KG1 (cell line): ENCODE measurements at regions not wholly inside any gene's neighbourhood (a gene's known extent, or its start where the extent isn't known, plus 50 kb on each side); places are given as distances from the start of the nearest gene placed in this dataset.
"Not testable (repeated sequence)": the region's sequence is repeated elsewhere in the genome, so short reads cannot be mapped to it uniquely, and the experiment has no call there.

Source experiments
- DNase-seq: peaks from one replicate; lab custom pipeline; 2025; lab: John Stamatoyannopoulos, UW

GRCh38 chr4:131750006-131750405 lies 1399.1 kb upstream of the PCDH10 start:
- DNase-seq: not testable (repeated sequence)

GRCh38 chr4:131750469-131750868 lies 1398.6 kb upstream of the PCDH10 start:
- DNase-seq: not testable (repeated sequence)

GRCh38 chr4:131762234-131762633 lies 1386.9 kb upstream of the PCDH10 start:
- not testable (repeated sequence) for DNase-seq

GRCh38 chr4:131764730-131765129 lies 1384.4 kb upstream of the PCDH10 start:
- DNase-seq: no peak

GRCh38 chr4:131774382-131774781 lies 1374.7 kb upstream of the PCDH10 start:
- DNase-seq: not testable (repeated sequence)

GRCh38 chr4:131810565-131810964 lies 1338.5 kb upstream of the PCDH10 start:
- not testable (repeated sequence) for DNase-seq
